GM18909 (cell line): ENCODE measurements at regions not wholly inside any gene's neighbourhood (a gene's known extent, or its start where the extent isn't known, plus 50 kb on each side); places are given as distances from the start of the nearest gene placed in this dataset.
"Not testable (repeated sequence)": the region's sequence is repeated elsewhere in the genome, so short reads cannot be mapped to it uniquely, and the experiment has no call there.

Experiments used
- ATAC-seq: cut with Tn5 transposase; IDR thresholded peaks from one replicate; pipeline ENCODE4 v1.9.1; 2021; ENCODE audit warnings: mild to moderate bottlenecking; ENCODE audit not compliant: unreplicated experiment, poor library complexity

DNA sequence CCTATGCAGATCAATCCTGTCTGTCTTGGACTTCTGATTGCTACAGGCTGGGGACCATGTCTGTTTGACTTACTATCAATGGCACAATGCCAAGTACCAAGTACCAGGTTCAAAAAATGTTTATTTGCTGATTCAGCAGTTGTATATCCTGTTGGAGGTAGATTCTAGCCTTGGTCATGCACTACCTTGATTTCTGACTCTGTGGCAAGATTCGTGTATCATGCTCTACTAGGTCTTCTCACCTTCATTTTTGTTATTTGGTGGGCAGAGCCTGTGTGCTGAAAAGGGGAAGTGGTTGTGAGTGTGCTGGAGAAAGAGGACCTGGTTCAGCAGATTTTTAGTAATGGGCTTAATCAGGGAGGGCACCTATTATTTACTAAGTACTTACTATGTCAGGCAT is 192.4 kb upstream of the MYLIP start:
- ATAC-seq: peak; percentile 86

DNA sequence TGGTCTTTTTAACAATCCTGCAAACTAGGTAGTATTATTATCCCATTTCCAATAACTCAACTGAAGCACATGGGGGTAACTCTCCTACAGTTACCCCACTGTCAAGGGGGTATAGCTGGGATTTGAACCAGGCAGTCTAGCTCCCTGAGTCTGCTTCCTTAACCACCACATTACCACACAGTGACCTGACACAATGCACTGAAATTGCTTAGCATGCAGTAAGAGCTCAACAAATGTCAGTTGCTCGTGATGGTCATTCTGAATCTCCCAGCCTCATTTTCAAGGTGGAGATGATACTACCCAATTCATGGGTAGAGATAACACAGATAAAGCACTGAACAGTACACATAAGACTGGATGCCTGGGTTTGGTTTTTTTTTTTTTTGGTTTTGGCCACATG is 193.2 kb upstream of the MYLIP start:
- ATAC-seq: no peak

DNA sequence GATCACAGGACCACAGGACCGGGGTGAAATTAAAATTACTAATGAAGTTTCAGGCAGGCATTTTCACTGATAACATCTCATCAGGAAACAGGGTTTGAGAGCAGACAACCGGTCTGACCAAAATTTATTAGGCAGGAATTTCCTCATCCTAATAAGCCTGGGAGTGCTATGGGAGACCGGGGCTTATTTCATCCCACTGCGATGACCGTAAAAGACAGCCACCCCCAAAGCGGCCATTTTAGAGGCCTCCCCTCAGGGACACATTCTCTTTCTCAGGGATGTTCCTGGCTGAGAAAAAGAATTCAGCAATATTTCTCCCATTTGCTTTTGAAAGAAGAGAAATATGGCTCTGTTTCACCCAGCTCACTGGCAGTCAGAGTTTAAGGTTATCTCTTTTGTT is 197.2 kb upstream of the MYLIP start:
- ATAC-seq: not testable (repeated sequence)

DNA sequence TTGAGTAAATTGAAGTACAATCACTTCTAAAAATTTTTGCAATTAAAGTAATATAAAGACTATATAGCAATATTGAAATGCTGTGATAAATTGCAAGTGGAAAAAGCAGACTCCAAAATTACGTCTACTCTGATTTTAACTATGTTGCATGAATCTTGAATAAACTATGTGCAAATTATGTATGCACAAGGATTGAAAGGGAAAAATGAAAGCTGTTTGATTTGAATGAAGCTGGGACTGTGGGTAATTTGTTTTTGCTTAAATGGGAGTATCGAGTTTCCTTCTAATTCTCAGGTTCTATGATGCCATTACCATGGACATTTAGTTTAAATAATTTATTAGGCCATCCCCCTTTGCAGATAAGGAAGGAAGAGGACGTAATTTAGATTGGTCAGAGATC is 198.7 kb upstream of the MYLIP start:
- no peak for ATAC-seq

DNA sequence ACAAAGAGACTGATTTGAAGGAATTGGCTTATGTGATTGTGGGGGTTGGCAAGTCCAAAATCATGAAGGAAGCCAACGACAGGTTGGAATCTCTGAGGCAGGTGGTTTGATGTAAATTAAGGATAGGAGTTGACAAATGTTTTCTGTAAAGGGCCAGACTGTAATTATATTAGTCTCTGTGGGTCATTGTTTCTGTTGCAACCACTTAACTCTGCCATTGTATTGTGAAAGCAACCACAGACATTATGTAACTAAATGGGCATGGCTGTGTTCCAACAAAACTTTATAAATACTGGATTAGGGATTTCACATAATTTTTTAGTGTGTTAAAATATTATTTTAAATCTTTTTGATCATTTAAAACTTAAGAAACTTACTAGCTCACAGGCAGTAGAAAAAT is 199.2 kb upstream of the MYLIP start:
- ATAC-seq: no peak

GRCh38 chr6:15927531-15928225 is 201.2 kb upstream of the MYLIP start:
- ATAC-seq: no peak

- no peak for ATAC-seq
Observed at GRCh38 chr6:15926256-15926655, 202.6 kb upstream of the MYLIP start.

- ATAC-seq: no peak
Observed at GRCh38 chr6:15924893-15925292, 204.0 kb upstream of the MYLIP start.

DNA sequence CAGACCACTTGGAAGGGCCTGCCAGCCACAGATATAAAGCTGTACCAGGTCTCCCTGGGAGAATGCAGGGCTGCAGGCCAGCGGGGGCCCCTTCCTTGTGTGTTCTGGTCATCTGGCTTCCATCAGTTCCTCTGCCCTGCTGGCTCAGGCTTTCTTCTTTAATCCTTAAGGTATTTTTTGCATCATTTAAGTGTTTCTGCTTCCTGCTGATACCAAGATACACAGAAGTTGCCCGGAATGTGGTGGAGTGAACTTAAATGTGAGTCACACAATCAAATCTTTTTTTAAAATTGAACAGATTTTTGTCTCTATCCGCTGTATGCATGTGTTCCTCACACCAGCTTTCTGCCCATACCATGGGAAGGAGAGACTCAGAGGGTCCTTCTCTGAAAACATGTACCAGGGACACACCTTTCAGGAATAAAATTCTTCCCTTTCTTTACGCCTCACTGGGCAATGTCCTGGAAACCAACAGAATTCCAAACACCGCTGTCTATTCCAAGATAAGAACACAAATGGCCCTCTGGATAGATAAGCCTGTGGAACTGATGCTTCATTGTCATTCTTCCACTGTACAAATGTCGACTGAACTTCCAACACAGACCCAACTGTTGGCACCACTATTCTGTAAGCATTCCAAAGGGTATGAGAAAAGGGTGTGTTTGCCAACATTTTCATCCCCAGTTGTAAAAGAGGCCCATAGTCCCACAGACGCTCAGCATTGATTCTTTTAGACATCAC is 206.2 kb upstream of the MYLIP start:
- ATAC-seq: no peak

GRCh38 chr6:15921243-15921642 is 207.6 kb upstream of the MYLIP start:
- no peak for ATAC-seq

- no peak for ATAC-seq
Observed at GRCh38 chr6:15916581-15916980, 212.3 kb upstream of the MYLIP start.

- ATAC-seq: no peak
Observed at GRCh38 chr6:15915508-15916178, 213.2 kb upstream of the MYLIP start.

DNA sequence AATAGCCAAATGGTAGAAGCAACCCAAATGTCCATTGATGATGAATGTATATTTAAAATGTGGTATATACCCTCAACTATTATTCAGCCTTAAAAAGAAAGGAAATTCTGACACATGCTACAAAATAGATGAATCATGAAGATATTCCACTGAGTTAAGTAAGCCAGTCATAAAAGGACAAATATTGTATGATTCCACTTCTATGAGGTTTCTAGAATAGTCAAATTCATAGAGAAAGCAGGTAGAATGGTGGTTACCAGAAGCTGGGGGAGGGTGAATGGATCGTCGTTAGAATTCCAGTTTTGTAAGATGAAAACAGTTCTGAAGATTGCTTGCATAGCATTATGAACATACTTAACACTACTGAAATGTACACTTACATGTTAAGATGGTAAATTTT is 214.3 kb upstream of the MYLIP start:
- no peak for ATAC-seq

- no peak for ATAC-seq
Observed at GRCh38 chr6:15913573-15913972, 215.3 kb upstream of the MYLIP start.

GRCh38 chr6:15912505-15913400 is 216.1 kb upstream of the MYLIP start:
- no peak for ATAC-seq

- no peak for ATAC-seq
Observed at GRCh38 chr6:15911753-15912504, 217.0 kb upstream of the MYLIP start.

GRCh38 chr6:15909290-15910070 is 219.4 kb upstream of the MYLIP start:
- ATAC-seq: no peak

GRCh38 chr6:15908871-15909270 is 220.0 kb upstream of the MYLIP start:
- no peak for ATAC-seq

DNA sequence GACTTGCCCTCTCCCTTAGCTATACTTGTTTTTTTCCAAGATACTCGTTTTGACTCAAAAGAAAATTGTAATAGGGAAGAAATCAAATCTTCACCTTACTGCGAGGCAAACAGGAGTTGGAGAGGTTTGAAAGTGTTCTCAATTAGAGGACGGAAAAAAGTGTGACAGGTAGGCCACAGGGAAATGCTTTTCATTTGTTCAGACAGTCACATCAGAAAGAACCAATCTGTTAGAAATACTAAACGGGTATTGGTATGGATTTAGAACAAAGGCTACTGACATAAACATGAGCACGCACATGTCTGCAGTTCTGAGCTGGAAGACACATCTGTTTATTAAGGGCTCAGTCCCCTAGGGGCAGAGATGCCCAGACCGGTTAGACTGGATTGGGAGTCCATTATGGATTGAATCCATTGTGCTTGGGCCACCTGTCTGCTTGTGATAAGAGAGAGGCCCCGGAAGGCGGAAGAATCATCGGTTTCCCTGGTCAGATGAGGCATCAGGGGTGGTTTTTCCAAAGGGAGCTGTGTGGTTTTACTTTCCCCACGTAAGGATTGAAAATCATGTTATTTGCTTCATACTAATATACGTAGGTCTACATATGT is 220.9 kb upstream of the MYLIP start:
- ATAC-seq: no peak
